Peyer's patch (tissue), 4 donors: ENCODE measurements at regions not wholly inside any gene's neighbourhood (a gene's known extent, or its start where the extent isn't known, plus 50 kb on each side); places are given as distances from the start of the nearest gene placed in this dataset.

Source experiments
- CTCF ChIP-seq, 6 experiments: fragments of 450-650 bp in 4 of 6; fragments of 200-600 bp in 2 of 6; sonication (generic) in 1 of 6; IDR thresholded peaks; one replicate each; pipeline ENCODE4 v1.5.1; 2017 to 2019; ENCODE audit warnings: antibody characterized with exemption in 6 of 6, mild to moderate bottlenecking in 3 of 6, moderate library complexity in 1 of 6
- POLR2A ChIP-seq, 2 donors: fragments of 450-650 bp; IDR thresholded peaks; one replicate each; pipeline ENCODE4 v1.5.1; 2017; ENCODE audit warnings: antibody characterized with exemption in 2 of 2, mild to moderate bottlenecking in 2 of 2, moderate library complexity in 2 of 2

GRCh38 chr1:189205863-189206262, 1271.8 kb downstream of the BRINP3 start:
- TF ChIP-seq CTCF (IDR thresholded peaks at IDR 0.05) (no peak), POLR2A (IDR thresholded peaks at IDR 0.05) (no peak)
